NCI-H226 (cell line): ENCODE measurements at regions not wholly inside any gene's neighbourhood (a gene's known extent, or its start where the extent isn't known, plus 50 kb on each side); places are given as distances from the start of the nearest gene placed in this dataset.
"Not testable (repeated sequence)": the region's sequence is repeated elsewhere in the genome, so short reads cannot be mapped to it uniquely, and the experiment has no call there.

Experiments
- DNase-seq: peaks from one replicate; pipeline ENCODE4 v3.0.0-alpha.2; 2015

DNA sequence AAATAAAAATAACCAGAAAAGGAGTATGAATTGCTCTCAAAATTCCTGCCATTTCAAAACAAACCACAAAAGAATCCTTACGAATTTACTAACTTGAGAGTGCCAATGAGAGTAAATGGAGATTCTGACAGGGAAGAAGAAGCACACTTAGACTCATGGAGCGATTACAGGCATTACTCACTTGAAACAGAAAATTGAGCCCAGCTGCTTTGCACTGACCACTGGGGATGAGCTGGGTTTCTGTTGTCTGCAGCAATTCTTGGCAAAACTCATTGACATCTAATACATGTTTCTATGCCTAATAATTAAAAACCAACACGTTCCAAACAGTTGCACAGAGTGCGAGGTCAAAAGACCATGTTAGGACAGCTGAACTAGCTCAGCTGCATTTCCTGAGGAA lies 731.6 kb downstream of the DNAH5 start:
- no peak for DNase-seq

GRCh38 chr5:13211064-13211463 lies 733.4 kb downstream of the DNAH5 start:
- no peak for DNase-seq

DNA sequence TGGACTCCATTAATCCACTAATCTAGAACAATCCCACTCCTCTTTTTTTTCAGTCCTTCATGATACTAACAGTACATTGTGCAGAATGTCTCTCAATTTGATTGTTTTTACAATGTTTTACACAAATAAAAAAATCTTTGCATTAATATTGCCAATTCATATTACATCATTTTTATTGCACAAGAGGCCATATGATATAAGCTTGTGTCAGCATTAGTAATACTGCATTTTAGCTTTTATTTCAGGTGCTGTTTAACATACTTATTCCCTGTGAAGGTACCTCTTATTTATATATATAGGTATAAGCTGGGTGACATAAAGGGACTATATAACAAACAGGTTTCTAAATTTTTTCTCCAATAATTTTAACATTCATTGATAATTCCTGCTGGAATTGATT lies 737.4 kb downstream of the DNAH5 start:
- no peak for DNase-seq

DNA sequence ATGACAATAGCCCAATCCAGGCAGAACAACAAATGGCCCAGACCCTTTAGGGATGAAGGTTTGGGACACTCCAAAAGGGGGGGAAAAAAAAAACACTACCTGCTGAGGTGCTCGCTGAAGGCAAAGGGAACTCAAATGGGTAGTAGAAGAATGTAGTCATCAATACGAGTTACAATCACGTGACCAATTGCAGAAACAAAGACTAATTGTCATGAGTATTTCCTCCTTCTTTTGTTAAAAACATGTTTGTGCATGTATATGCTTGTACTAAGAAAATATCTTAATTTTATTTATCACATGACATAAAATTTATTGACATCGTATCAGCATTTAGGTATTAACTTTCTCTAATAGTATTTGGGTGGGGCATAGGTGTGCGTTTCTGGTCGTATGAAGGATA lies 743.5 kb downstream of the DNAH5 start:
- no peak for DNase-seq

DNA sequence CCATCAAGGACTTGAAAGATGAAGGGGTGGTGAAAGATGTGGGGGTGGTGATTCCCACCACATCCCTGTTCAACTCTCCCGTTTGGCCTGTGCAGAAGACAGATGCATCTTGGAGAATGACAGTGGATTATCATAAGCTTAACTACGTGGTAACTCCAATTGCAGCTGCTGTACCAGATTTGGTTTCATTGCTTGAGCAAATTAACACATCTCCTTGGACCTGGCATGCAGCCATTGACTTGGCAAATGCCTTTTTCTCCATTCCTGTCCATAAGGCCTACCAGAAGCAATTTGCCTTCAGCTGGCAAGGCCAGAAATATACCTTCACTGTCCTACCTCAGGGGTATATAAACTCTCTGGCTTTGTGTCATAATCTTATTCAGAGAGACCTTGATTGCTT lies 746.3 kb downstream of the DNAH5 start:
- not testable (repeated sequence) for DNase-seq

DNA sequence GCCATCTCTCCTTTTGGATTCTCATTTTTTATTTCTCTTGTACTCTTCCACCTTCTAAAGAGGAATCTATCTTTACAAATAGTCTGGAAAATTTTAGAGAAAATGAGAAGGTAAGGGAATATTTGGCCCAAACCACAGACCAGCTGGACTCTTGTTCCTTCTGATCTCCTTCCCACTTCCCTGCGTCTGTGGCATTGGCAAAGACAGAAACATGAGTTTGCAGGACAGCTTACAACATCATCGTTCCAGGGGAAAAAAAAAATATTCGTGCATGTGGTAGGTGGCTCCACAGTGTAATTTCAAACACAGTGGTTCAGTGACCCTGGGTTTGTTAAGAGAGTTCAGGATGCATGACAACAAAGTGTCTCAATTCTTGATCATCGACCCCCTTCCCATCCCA lies 755.0 kb downstream of the DNAH5 start:
- DNase-seq: no peak

DNA sequence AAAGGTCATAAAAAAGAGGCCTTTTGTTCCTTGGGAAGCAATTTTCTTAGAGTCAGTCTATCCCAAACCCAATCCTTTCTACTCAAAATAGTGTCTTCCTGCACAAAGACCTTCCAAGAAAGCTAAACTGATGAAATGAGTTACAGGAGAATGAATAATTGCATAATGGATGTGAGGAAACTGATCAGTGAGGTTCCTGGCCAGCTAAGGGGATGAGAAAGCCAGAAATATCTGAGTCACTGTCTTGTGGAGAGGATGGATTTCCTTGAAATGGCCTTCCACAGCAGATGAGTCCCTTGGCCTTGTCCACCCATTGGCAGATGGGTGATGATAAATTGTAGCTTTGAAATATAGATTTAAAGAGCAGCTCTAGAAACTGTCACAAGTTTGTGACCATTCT lies 756.1 kb downstream of the DNAH5 start:
- DNase-seq: no peak

DNA sequence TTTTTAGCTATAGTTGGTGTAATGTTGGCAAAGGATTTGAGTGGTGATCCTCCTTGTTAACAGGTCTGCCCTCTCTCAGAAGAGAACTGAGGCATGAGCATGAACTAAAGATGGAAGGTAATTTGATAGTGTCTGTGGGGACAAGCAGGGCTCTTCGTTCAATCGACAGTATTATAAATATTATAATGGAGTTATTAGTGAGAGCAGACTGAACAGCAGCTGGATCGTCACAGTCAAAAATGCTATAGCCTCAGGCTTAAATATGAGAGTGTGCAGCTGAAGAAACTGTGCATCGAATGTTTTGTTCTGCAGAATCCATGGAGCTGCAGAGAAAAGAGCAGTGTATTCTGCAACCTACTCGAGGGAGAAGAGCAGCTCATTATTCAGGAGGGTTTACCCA lies 757.3 kb downstream of the DNAH5 start:
- DNase-seq: no peak

DNA sequence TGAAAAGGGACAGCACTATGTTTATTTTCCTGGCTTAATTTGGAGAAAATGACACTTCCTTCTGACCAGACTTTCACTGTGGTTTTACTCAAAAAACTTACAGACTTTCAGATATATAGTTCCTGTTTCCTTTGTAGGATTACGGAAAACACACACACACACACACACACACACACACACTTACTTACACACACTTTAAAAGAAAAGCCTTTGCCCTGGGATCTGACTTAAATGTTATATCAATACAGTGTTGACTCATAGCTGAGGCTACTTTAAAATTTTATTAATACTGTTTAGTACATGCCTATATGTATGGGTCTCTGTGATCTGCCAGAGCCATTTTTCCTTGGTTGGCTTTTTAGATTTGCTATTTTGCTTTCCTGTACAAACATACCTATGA lies 758.3 kb downstream of the DNAH5 start:
- no peak for DNase-seq

- DNase-seq: no peak
Observed at GRCh38 chr5:13179407-13180087, 764.9 kb downstream of the DNAH5 start.

DNA sequence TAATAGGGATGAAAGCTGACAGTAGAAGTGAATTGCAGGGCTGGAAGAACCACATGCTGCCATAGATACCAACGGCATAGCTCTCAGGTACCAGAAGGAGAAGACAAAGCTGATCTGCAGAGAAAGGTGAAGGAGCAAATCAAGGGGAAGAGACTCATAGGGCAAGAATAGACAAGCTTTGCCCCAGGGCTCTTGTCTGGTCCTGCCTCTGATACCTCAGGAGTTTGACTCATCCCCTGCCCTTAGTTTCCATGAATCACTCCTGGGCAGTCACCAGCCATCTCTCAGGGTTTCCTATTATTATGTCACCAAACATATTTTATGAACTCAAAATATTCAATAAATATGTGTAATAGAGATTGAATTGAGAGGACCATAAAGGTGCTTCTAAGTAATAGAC lies 800.9 kb downstream of the DNAH5 start:
- no peak for DNase-seq

DNA sequence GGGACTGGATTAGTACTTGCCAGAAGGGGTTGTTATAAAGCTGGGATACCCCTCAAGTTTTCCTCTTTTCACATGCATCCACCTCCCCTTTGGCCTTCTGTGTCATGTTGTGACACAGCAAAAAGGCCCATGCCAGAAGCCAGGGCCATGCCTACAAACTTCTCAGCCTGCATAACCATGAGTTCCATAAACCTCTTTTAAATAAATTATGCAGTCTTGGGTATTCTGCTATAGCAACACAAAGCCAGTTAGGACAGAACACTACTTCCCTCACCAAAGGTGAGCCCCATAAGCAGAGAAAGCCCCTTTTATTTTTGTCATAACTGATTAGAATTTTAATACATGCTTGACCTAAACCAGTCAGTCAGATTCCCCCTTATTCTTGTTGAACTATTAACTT lies 801.3 kb downstream of the DNAH5 start:
- no peak for DNase-seq

GRCh38 chr5:13133951-13134350 lies 810.5 kb downstream of the DNAH5 start:
- DNase-seq: no peak

DNA sequence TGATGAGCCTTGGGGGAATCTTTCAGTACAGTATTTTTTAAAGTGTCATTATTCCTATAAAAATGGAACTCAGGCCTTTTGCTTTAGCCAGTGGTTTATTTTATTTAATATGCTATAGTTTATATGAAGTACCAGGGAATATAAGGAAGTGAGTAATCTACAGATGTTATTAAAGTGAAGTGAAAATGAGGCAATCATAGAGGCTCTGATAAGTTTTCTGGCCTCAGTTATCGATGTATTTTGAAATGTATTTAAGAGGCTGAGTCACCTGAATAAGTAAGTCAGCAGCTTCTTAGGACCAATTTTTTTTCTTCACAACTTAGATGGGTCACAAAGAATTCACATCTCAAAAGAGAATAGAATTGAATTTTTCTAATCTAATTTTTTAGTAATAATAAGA lies 829.0 kb downstream of the DNAH5 start:
- DNase-seq: no peak

DNA sequence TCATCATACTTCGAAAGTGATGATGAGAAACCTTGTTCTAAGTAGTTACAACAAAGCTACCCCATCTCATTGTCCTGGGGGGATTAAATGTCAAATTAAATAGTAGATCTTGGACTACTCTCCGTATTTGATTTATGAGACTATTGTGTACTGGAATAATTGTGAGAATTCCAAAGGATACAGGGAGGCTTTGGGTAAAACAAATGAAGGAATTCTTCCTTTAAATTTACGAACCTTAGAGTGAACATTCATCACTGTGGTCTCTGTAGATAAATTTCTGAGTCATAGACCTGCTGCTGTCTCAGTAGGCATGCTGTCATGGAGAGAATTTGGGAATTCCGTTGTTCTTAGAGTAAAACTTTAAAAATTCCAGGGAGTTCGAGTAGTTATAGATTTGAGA lies 836.2 kb downstream of the DNAH5 start:
- no peak for DNase-seq

DNA sequence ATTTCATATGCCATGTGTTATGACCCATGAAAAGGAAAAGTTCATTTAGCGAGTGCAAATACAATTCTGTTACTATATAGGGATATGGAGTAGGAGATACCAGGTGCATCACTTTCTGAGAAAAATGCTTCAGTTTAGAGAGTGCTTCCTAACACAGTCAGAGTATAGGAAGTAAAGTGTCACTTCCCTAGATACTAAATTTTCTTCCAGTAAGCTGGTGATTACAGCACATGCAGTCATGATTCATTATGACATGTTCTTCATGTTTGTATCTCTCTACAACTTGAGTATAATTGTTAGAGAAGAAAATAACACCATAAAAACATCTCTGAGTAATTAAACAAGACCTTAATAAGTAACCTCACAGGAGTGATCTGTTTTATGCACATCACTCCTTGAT lies 837.0 kb downstream of the DNAH5 start:
- no peak for DNase-seq

- DNase-seq: no peak
Observed at GRCh38 chr5:13081116-13081515, 863.4 kb downstream of the DNAH5 start.

DNA sequence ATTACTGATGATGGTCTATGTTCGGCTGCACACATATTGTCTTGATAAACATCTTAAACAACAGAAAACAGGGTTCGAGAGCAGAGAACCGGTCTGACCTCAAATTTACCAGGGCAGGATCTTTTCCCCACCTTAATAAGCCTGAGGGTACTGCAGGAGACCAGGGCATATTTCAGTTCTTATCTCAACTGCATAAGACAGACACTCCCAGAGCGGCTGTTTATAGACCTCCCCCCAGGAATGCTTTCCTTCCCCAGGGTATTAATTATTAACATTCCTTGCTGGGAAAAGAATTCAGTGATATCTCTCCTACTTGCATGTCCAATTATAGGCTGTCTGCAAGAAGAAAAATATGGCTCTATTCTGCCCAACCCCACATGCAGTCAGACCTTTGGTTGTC lies 871.6 kb downstream of the DNAH5 start:
- DNase-seq: not testable (repeated sequence)

GRCh38 chr5:13063088-13063487 lies 881.4 kb downstream of the DNAH5 start:
- no peak for DNase-seq

GRCh38 chr5:13045897-13046551 lies 898.5 kb downstream of the DNAH5 start:
- DNase-seq: no peak

GRCh38 chr5:13034061-13034460 lies 910.4 kb downstream of the DNAH5 start:
- DNase-seq: no peak

DNA sequence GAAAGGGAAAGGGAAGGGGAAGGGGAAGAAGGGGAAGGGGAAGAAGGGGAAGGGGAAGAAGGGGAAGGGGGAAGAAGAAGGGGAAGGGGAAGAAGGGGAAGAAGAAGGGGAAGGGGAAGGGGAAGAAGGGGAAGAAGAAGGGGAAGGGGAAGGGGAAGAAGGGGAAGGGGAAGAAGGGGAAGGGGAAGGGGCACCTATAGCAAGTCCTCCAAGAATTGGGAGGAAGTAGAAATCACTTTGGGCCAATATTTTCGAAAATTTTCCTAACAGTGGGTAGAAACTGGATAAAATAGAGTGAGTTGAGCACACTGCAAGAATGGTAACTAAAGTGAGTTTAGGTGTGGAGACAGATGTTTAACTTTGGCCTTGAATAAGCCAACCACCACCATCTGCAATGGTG lies 915.3 kb downstream of the DNAH5 start:
- no peak for DNase-seq

GRCh38 chr5:13027874-13028273 lies 916.6 kb downstream of the DNAH5 start:
- no peak for DNase-seq

GRCh38 chr5:13019729-13020128 lies 924.8 kb downstream of the DNAH5 start:
- DNase-seq: no peak

DNA sequence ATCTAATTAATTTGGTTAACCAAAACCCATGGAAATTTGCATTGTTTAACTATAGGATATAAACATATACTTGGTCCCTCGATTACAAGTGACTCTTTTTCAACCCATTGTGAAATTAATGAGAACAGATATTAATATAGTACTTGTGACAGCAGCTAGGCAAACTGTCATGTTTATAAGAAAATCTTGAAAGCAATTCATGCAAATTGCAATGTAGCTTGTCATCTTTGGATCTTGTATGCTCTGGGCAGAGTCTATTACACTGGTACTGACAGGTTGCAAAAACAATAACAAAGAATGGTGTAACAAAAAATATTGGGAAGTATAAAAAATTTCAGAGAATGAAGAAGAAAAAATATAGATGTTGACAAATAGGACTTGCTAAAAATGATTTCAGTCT lies 941.0 kb downstream of the DNAH5 start:
- no peak for DNase-seq
